Stomach (tissue), 4 donors: ENCODE measurements at regions not wholly inside any gene's neighbourhood (a gene's known extent, or its start where the extent isn't known, plus 50 kb on each side); places are given as distances from the start of the nearest gene placed in this dataset.

Experiments
- CTCF ChIP-seq, 7 experiments: fragments of 450-650 bp in 4 of 7; fragments of 200-600 bp in 3 of 7; sonication (generic) in 3 of 7; IDR thresholded peaks; one replicate each; pipeline ENCODE4 v1.5.1; 2016 to 2019; ENCODE audit warnings: antibody characterized with exemption in 7 of 7, control low read depth in 2 of 7, mild to moderate bottlenecking in 1 of 7
- EP300 ChIP-seq: sonication (generic); formaldehyde crosslinking; IDR thresholded peaks from one replicate; pipeline ENCODE4 v1.6.1; 2017; ENCODE audit warnings: antibody characterized with exemption
- POLR2A ChIP-seq, 4 donors: fragments of 450-650 bp; IDR thresholded peaks; one replicate each; pipeline ENCODE4 v1.6.1; 2016; ENCODE audit warnings: antibody characterized with exemption in 4 of 4, control low read depth in 2 of 4, mild to moderate bottlenecking in 1 of 4, moderate library complexity in 1 of 4
- POLR2AphosphoS5 ChIP-seq, 3 donors: sonication (generic); formaldehyde crosslinking; IDR thresholded peaks; one replicate each; pipeline ENCODE4 v1.6.1; 2016; ENCODE audit warnings: antibody characterized with exemption in 3 of 3

GRCh38 chr11:20226933-20227332 lies 66.7 kb upstream of the DBX1 start:
- no peak for TF ChIP-seq CTCF (IDR thresholded peaks at IDR 0.05)
- TF ChIP-seq POLR2A (IDR thresholded peaks at IDR 0.05) = no peak
- no peak for TF ChIP-seq EP300
- no peak for TF ChIP-seq POLR2AphosphoS5 (IDR thresholded peaks at IDR 0.05)
